ENCODE measurements at regions not wholly inside any gene's neighbourhood (a gene's known extent, or its start where the extent isn't known, plus 50 kb on each side); places are given as distances from the start of the nearest gene placed in this dataset.
A peak's percentile ranks its signal among the peaks of the same experiment; 100 is the strongest.
"Not testable (repeated sequence)": the region's sequence is repeated elsewhere in the genome, so short reads cannot be mapped to it uniquely, and the experiment has no call there.

DNA sequence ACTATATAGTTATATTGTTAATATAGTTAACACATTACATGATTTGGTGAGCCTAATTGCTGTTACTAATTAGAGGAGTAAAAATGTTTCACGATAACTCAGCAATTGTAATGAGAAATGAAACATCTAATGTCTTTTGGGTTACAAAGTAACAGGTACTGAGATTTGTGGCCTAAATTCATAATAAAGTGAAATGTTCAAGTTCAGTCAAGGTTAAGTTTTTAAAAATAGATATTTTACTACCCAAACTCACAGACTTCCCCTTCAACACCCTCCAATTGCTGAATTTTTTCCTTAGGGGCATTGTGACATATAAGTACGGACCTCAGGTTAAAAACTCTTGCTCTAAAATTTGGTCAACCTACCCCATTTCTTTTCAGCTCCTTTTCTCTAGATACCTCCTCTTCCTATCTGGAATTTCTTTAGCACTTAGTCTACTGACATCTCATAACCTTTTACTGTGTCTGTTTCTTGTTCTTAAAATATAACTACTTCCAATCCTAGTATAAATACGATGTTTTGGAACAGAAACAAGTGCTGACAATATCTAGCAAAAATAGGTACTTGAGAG is 112.3 kb upstream of the PRSS16 start:
- no peaks in the 10 kb centered on the region for H3K9me3 Mint-ChIP-seq (ENCODE audit: low read depth)
- no peak overlapping the region for H3K4me3 Mint-ChIP-seq
- no peaks in the 10 kb centered on the region for H3K27me3 Mint-ChIP-seq
- no peaks in the 10 kb centered on the region for H3K36me3 Mint-ChIP-seq
- peaks cover 35% of the 10 kb centered on the region for H3K4me1 Mint-ChIP-seq (ENCODE audit: low read depth)
- peak overlapping the region; percentile 64 for H3K27ac Mint-ChIP-seq

DNA sequence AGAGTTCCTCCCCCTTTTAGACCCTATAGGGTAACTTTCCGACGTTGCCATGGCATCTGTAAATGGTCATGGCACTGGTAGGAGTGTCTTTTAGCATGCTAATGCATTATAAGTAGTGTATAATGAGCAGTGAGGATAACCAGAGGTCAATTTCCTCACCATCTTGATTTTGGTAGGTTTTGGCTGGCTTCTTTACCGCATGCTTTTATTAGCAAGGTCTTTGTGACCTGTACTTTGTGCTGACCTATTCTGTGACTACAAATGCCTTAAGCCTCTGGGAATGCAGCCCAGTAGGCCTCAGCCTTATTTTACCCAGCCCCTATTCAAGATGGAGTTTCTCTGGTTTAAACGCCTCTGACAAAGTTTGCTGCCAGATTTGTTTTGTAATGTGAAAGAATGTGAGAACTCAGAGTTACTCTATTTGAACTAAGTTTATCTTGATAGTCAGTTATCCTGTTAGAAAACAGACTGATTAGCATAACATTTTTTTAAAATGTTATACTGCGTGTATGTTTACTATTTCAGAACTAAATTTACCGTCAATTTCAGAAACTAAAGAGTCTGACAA is 111.3 kb upstream of the PRSS16 start:
- H3K4me1 Mint-ChIP-seq (ENCODE audit: low read depth): peaks cover 36% of the 10 kb centered on the region
- H3K9me3 Mint-ChIP-seq (ENCODE audit: low read depth): no peaks in the 10 kb centered on the region
- no peak overlapping the region for H3K27ac Mint-ChIP-seq
- no peak overlapping the region for H3K4me3 Mint-ChIP-seq
- H3K27me3 Mint-ChIP-seq: no peaks in the 10 kb centered on the region
- no peaks in the 10 kb centered on the region for H3K36me3 Mint-ChIP-seq

DNA sequence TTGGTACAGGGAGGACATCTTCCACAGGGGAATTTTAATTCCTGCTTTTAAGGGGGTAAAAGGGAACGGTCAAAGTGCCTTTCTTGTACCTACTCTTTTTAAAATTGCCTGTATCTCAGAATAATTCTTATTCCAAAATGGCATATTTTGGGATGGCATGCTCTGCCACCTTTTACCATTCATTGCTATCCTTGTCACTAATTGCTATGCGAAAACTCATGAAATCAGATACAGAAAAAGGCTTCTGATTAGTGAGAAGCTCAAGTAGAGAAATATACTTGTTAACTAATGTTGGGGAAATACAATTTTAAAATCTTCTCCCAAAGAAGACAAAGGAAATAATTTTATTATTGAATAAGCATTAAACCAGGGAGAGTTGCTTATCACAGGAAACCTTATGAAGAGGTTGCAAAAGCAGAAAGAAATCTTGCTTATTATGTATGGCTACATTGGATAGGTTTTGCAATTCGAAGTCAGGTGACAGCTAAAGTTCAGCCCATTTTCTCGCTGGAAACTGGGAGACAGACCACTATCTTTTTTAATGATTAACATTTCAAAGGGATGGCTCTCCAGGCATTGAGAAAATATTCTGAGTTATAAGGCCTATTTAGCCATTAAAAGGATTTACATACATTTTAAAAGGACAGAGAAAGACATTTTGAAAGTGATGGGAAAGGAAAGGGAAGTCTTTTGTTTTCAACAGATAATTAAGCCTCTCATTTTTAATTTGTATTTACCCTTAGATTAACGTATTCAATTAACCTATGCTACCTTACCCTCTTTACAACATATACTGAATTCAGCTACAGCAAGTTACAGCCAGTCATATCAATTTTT is 110.3 kb upstream of the PRSS16 start:
- Mint-ChIP-seq H3K36me3 (no peaks in the 10 kb centered on the region), H3K4me3 (no peak overlapping the region), H3K9me3 (ENCODE audit: low read depth) (no peaks in the 10 kb centered on the region), H3K27me3 (no peaks in the 10 kb centered on the region), H3K27ac (peak overlapping the region; percentile 70), H3K4me1 (ENCODE audit: low read depth) (peaks cover 42% of the 10 kb centered on the region)

DNA sequence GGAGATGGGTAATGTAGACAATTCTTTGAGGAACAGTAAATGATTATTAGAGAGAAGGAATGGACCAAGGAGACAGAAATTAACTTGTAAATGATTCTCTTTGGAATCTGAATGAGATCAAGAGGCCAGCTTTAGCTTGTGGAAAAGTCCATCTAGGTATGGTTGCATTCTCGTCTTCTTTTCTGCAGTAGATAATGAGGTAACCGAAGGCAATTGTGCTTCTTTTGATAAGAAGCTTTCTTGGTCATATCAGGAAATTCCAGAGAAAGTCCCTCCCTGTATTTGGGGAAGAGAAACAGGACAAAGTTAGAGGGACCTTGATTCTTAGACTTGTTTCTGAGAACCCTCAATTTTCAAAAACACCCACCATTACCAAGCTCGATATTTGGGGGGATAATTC is 109.1 kb upstream of the PRSS16 start:
- H3K27me3 Mint-ChIP-seq: no peaks in the 10 kb centered on the region
- H3K36me3 Mint-ChIP-seq: peaks cover 2% of the 10 kb centered on the region
- peak overlapping the region; percentile 99 for H3K27ac Mint-ChIP-seq
- peaks cover 46% of the 10 kb centered on the region for H3K4me1 Mint-ChIP-seq (ENCODE audit: low read depth)
- no peaks in the 10 kb centered on the region for H3K9me3 Mint-ChIP-seq (ENCODE audit: low read depth)
- peak overlapping the region; percentile 99 for H3K4me3 Mint-ChIP-seq

DNA sequence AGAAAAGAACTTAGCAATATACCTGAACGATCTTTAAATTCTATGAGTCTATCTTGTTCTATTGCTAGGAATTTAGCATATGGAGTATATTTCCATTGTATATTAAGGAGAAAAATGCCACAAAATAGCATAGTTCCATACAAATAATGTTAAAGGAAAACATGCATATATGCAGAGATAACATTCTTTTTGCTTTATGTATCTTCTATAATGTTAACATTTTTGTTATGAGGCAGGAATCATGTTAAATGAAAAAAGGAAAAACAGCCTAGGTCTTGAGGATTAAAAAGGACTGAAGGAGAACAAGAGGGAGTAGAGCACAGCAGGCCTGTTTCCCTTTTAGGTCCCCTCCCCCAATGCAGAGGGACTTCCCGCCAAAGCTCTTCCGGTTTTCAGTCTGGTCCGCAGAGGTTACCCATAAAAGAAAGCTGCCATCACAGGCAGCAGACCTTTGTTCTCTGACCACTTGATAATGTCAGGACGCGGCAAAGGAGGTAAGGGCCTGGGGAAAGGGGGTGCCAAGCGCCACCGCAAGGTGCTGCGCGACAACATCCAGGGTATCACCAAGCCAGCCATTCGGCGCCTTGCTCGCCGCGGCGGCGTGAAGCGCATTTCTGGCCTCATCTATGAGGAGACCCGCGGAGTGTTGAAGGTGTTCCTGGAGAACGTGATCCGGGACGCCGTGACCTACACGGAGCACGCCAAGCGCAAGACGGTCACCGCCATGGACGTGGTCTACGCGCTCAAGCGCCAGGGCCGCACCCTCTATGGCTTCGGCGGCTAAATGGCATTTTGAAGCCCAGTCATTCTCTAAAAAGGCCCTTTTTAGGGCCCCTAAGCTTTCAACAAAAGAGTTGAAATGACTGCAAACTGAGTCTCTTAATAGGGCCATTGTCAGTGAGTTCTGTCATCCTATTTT is 108.4 kb upstream of the PRSS16 start:
- peak overlapping the region; percentile 99 for H3K4me3 Mint-ChIP-seq
- H3K36me3 Mint-ChIP-seq: peaks cover 2% of the 10 kb centered on the region
- H3K9me3 Mint-ChIP-seq (ENCODE audit: low read depth): no peaks in the 10 kb centered on the region
- H3K27ac Mint-ChIP-seq: peak overlapping the region; percentile 99
- H3K27me3 Mint-ChIP-seq: no peaks in the 10 kb centered on the region
- peaks cover 52% of the 10 kb centered on the region for H3K4me1 Mint-ChIP-seq (ENCODE audit: low read depth)

DNA sequence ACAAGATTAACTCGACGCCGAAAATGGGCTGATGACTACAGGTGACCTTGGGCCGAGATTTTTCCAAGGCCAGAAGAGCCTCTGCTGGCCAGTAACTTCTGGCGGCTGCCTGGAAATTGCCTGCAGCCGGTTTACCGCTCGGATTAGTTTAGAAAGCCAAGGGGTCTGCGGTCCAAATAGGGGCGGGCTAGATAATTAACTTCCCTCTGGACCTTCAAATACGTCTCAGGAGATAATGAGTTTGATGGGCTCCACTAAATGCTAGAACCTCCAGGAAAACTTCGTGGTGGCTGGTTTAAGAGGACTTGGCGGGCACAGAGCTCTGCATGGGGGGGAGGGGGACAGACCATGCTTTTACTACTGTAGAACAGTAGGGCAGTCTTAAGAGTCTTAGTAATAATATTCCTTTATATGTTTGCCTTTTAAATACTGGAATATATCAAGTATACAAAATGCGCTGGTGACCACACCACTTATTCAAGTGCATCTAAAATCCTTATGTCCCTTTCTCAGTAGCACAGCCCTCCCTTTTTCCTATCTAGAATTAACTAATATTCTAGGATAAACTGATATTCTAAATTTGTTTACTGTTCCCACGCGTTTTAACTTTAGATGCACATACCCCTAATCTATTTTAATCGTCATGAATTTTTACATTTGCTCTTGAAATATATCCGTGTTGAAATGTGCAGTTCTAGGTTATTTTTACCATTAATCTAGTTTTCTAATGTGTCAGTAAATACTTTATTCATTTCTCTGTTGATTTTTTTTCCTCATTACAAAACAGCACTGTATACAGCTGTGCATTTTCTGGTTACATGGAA is 107.5 kb upstream of the PRSS16 start:
- Mint-ChIP-seq H3K27me3 (no peaks in the 10 kb centered on the region), H3K4me1 (ENCODE audit: low read depth) (peaks cover 56% of the 10 kb centered on the region), H3K9me3 (ENCODE audit: low read depth) (no peaks in the 10 kb centered on the region), H3K36me3 (peaks cover 2% of the 10 kb centered on the region), H3K4me3 (peak overlapping the region; percentile 99), H3K27ac (peak overlapping the region; percentile 99)

DNA sequence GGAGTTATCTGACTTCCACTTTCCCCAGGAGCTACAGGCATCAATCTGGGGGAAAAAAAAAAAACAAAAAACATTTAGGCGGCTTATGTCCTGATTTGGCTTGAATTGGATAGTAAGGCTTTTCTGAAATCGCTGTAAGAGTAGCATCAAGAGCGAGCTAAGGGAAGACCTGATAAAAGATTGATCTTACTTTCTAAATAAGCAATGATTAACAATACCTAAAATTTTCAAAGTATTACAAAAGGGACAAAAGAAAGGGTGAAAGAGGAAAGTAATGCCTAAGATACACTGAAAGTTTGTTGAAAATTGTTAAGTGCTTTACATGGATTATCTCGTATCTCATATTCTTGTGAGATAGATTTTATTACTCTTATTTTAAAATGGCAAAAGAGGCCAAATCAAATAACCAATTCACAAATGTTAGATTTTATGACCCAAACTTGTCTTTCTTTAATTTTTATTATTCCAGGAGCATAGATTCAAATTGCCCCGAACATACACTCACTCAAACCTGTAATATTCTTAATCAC is 106.4 kb upstream of the PRSS16 start:
- no peaks in the 10 kb centered on the region for H3K27me3 Mint-ChIP-seq
- peaks cover 52% of the 10 kb centered on the region for H3K4me1 Mint-ChIP-seq (ENCODE audit: low read depth)
- H3K4me3 Mint-ChIP-seq: peak overlapping the region; percentile 99
- H3K36me3 Mint-ChIP-seq: peaks cover 2% of the 10 kb centered on the region
- H3K9me3 Mint-ChIP-seq (ENCODE audit: low read depth): no peaks in the 10 kb centered on the region
- H3K27ac Mint-ChIP-seq: peak overlapping the region; percentile 81

DNA sequence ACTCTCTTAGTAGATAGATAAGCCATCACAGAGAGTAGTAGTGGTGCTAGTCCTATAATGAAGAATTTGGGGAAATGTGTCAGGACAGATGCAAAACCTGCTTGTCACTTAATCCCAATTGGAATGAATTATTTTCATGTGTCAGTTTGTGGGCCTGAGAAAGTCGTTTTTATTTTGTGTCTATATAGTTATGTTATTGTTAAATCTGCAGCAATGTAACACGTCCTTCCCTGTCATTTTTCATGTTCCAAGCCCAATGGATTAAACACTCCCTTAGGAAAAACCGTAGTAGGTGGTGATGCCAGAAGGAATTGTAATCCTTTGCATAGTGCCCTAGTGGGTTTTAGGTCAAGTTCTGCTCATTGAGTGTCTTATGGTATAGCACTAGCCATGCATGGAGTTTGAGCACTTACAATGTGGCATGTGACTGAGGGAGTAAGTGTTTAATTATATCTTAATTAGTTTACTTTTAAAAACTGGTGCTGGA is 105.9 kb upstream of the PRSS16 start:
- Mint-ChIP-seq H3K27ac (peak overlapping the region; percentile 81), H3K27me3 (no peaks in the 10 kb centered on the region), H3K9me3 (ENCODE audit: low read depth) (no peaks in the 10 kb centered on the region), H3K36me3 (peaks cover 2% of the 10 kb centered on the region), H3K4me3 (peak overlapping the region; percentile 99), H3K4me1 (ENCODE audit: low read depth) (peaks cover 50% of the 10 kb centered on the region)

DNA sequence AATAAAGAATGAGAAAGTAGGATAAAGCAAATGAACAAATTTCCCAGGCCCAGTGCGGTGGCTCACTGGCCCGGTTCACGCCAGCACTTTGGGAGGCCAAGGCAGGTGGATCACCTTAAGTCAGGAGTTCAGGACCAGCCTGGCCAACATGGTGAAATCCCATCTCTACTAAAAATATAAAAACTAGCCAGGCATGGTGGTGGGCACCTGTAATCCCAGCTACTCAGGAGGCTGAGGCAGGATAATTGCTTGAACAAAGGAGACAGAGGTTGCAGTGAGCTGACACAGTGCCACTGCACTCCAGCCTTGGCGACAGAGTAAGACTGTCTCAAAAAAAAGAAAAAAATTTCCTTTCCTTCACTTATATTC is 104.5 kb upstream of the PRSS16 start:
- not testable (repeated sequence) for H3K9me3 Mint-ChIP-seq (ENCODE audit: low read depth); H3K27me3 Mint-ChIP-seq; H3K36me3 Mint-ChIP-seq
- H3K4me3 Mint-ChIP-seq: peak overlapping the region; percentile 46
- H3K4me1 Mint-ChIP-seq (ENCODE audit: low read depth): peaks cover 46% of the 10 kb centered on the region
- peak overlapping the region; percentile 80 for H3K27ac Mint-ChIP-seq

DNA sequence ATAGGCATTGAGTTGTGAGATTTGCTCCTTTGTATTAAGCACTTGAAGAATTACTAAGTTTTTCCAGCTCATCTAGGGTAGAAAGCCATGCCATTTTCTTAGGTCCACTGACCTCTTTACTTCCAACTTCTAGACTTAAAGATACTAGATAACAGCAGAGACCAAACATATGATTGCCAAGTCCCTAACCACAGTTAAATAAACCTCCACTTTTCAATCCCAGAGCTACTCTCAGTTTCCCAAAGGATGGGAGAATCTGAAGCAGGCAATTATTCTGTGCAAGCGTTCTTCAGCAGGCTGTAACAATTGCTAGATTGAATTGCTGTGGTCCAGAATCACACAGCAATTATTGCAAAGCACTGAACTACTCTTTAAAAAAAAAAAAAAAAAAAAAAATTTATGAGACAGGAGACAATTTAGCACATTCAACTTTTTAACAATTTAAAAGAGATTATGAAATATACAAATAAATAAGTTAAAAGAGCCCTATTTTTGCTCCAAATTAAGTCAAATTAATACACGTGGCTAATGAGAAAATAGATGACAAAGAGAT is 104.0 kb upstream of the PRSS16 start:
- Mint-ChIP-seq H3K9me3 (ENCODE audit: low read depth) (no peaks in the 10 kb centered on the region), H3K27ac (peak overlapping the region; percentile 87), H3K27me3 (no peaks in the 10 kb centered on the region), H3K4me1 (ENCODE audit: low read depth) (peaks cover 42% of the 10 kb centered on the region), H3K36me3 (peaks cover 2% of the 10 kb centered on the region), H3K4me3 (peak overlapping the region; percentile 46)

DNA sequence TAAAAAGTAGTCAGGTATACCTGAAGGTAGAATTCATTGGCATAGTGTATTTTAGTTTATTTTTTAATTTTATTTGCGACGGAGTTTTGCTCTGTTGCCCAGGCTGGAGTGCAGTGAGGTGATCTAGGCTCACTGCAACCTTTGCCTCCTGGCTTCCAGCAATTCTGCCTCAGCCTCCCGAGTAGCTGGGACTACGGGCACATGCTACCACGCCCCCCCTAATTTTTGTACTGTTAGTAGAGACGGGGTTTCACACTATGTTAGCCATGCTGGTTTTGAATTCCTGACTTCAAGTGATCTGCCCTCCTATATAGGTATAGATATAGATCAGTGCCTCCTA is 102.8 kb upstream of the PRSS16 start:
- Mint-ChIP-seq H3K4me3 (no peak overlapping the region), H3K36me3 (peaks cover 2% of the 10 kb centered on the region), H3K27ac (peak overlapping the region; percentile 66), H3K27me3 (no peaks in the 10 kb centered on the region), H3K9me3 (ENCODE audit: low read depth) (no peaks in the 10 kb centered on the region), H3K4me1 (ENCODE audit: low read depth) (peaks cover 34% of the 10 kb centered on the region)

DNA sequence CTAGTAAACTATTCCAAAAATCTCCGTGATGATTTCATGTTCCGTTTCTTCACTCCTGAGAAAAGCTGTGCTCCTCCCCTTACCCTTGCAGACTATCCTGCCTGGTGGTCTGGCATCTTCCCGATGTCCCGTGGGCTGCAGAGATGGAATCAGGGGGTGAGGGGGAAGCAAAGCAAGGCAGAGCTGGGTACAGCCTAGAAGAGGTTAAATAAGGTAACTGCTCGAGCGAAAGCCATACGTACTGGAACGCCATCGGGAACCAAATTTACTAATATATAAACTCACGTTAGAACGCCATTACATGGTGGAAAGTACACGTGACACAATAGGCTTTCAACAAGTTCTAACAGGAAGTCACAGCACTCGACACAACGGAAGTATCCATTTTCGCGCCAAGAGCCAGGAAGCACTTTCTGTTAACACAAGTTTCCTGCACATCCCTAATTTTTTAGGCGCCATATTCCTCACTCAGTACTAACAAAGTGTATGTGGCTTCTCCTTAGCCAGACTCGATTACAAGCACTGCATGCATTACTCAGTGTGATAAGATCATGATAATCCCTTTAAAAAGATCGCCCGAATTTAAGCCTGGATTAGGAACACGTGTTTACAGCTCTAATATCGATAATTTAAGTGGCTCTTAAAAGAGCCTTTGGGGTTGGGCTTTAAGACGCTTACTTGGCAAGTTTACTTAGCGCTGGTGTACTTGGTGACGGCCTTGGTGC is 101.6 kb upstream of the PRSS16 start:
- H3K27me3 Mint-ChIP-seq: no peaks in the 10 kb centered on the region
- no peak overlapping the region for H3K27ac Mint-ChIP-seq
- H3K36me3 Mint-ChIP-seq: peaks cover 2% of the 10 kb centered on the region
- H3K9me3 Mint-ChIP-seq (ENCODE audit: low read depth): no peaks in the 10 kb centered on the region
- H3K4me3 Mint-ChIP-seq: no peak overlapping the region
- H3K4me1 Mint-ChIP-seq (ENCODE audit: low read depth): peaks cover 26% of the 10 kb centered on the region

DNA sequence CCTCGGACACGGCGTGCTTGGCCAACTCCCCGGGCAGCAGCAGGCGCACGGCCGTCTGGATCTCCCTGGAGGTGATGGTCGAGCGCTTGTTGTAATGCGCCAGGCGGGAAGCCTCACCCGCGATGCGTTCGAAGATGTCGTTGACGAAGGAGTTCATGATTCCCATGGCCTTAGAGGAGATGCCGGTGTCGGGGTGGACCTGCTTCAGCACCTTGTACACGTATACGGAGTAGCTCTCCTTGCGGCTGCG is 101.1 kb upstream of the PRSS16 start:
- not testable (repeated sequence) for H3K4me3 Mint-ChIP-seq; H3K9me3 Mint-ChIP-seq (ENCODE audit: low read depth); H3K36me3 Mint-ChIP-seq; H3K27me3 Mint-ChIP-seq; H3K27ac Mint-ChIP-seq
- H3K4me1 Mint-ChIP-seq (ENCODE audit: low read depth): peaks cover 22% of the 10 kb centered on the region
